ENCODE measurements at regions not wholly inside any gene's neighbourhood (a gene's known extent, or its start where the extent isn't known, plus 50 kb on each side); places are given as distances from the start of the nearest gene placed in this dataset.

GRCh38 chr21:29989634-29990234 is 49.9 kb upstream of the GRIK1 start (continued):
- TF ChIP-seq ZHX1 (conservative IDR thresholded peaks at IDR 0.05; ENCODE audit: low read length): no peak
- TF ChIP-seq PHF20 (IDR thresholded peaks at IDR 0.05; ENCODE audit: partially characterized antibody): no peak
- no peak for TF ChIP-seq SIX5 (IDR thresholded peaks at IDR 0.05; ENCODE audit: borderline replicate concordance in 1 of 2, insufficient read depth in 1 of 2, low read depth in 1 of 2, low read length in 2 of 2)
- no peak for TF ChIP-seq RBM34 (IDR thresholded peaks at IDR 0.05; ENCODE audit: borderline replicate concordance, insufficient read depth, low read length)
- no peak for TF ChIP-seq E2F8 (IDR thresholded peaks at IDR 0.05; ENCODE audit: low read depth, partially characterized antibody)
- no peak for TF ChIP-seq TCF3 (CRISPR knock-in tag; IDR thresholded peaks at IDR 0.05)
- TF ChIP-seq ZEB2 (IDR thresholded peaks at IDR 0.05): no peak
- TF ChIP-seq CBX3 (IDR thresholded peaks at IDR 0.05; ENCODE audit: borderline replicate concordance in 1 of 2, low read length in 2 of 2): no peak
- TF ChIP-seq E2F4 (CRISPR knock-in tag; IDR thresholded peaks at IDR 0.05; ENCODE audit: low read depth): no peak
- TF ChIP-seq MEIS2 (IDR thresholded peaks at IDR 0.05; ENCODE audit: partially characterized antibody): peak; percentile 25
- peak; percentile 90 for TF ChIP-seq CEBPB (tag; IDR thresholded peaks at IDR 0.05)
- 0 out of 2 replicates have a peak, but pooled peaks have one; percentile 26 for TF ChIP-seq IRF9 (tag; IDR thresholded peaks at IDR 0.05)
- no peak for TF ChIP-seq CEBPG (CRISPR knock-in tag; IDR thresholded peaks at IDR 0.05)
- TF ChIP-seq CEBPG (tag; conservative IDR thresholded peaks at IDR 0.05 in 1 of 2, IDR thresholded peaks at IDR 0.05 in 1 of 2): peak; percentile 93 to 96
- no peak for TF ChIP-seq FOXJ3 (CRISPR knock-in tag; IDR thresholded peaks at IDR 0.05)
- no peak for TF ChIP-seq GATAD2B (IDR thresholded peaks at IDR 0.05; ENCODE audit: borderline replicate concordance)
- TF ChIP-seq TRIM24 (IDR thresholded peaks at IDR 0.05): peak; percentile 41 to 61; a peak in 3 of 4 replicates
- TF ChIP-seq HDGF (IDR thresholded peaks at IDR 0.05): no peak
- TF ChIP-seq ZNF239 (CRISPR knock-in tag; IDR thresholded peaks at IDR 0.05): no peak
- no peak; the same call in 1 of the 2 replicates for TF ChIP-seq ZNF175 (CRISPR knock-in tag; IDR thresholded peaks at IDR 0.05; ENCODE audit: low read depth)
- TF ChIP-seq SIRT6 (IDR thresholded peaks at IDR 0.05; ENCODE audit: low read depth, low read length): no peak
- TF ChIP-seq RBFOX2 (IDR thresholded peaks at IDR 0.05; ENCODE audit: low read depth, low read length): no peak

Measured in K562 (cell line).